SK-N-SH treated with all-trans-retinoic acid at 6 μM for 48 hours (cell line): ENCODE measurements at regions not wholly inside any gene's neighbourhood (a gene's known extent, or its start where the extent isn't known, plus 50 kb on each side); places are given as distances from the start of the nearest gene placed in this dataset.

Source experiments
- BACH2 ChIP-seq: fragments of 250-450 bp; sonication (Bioruptor Pico); IDR thresholded peaks from 2 replicates; pipeline ENCODE4 v1.9.0; 2021; ENCODE audit warnings: mild to moderate bottlenecking, borderline replicate concordance
- CREB5 ChIP-seq: fragments of 250-450 bp; sonication (Bioruptor Pico); IDR thresholded peaks from 2 replicates; pipeline ENCODE4 v1.5.1; 2020; ENCODE audit warnings: low read depth, mild to moderate bottlenecking, moderate library complexity
- PATZ1 ChIP-seq: fragments of 250-450 bp; sonication (Bioruptor Pico); IDR thresholded peaks from 2 replicates; pipeline ENCODE4 v1.8.0; 2020; ENCODE audit warnings: mild to moderate bottlenecking, moderate library complexity, borderline replicate concordance
- RARB ChIP-seq: fragments of 250-450 bp; sonication (Bioruptor Pico); IDR thresholded peaks from 2 replicates; pipeline ENCODE4 v1.8.0; 2021; ENCODE audit warnings: mild to moderate bottlenecking, moderate library complexity
- TOX ChIP-seq: fragments of 250-450 bp; sonication (Bioruptor Pico); IDR thresholded peaks from 2 replicates; pipeline ENCODE4 v1.8.0; 2021; ENCODE audit warnings: mild to moderate bottlenecking, moderate library complexity, borderline replicate concordance

- no peak for TF ChIP-seq TOX
- TF ChIP-seq CREB5 (CRISPR knock-in tag) = no peak
- no peak for TF ChIP-seq PATZ1 (CRISPR knock-in tag)
- TF ChIP-seq BACH2 (CRISPR knock-in tag) = no peak
- TF ChIP-seq RARB = no peak
These were observed 421.6 kb downstream of the IRX1 start for GRCh38 chr5:4017076-4017803.
